Peyer's patch (tissue), 4 donors: ENCODE measurements at regions not wholly inside any gene's neighbourhood (a gene's known extent, or its start where the extent isn't known, plus 50 kb on each side); places are given as distances from the start of the nearest gene placed in this dataset.

Experiments
- POLR2A ChIP-seq, 2 donors: fragments of 450-650 bp; IDR thresholded peaks; one replicate each; pipeline ENCODE4 v1.5.1; 2017; ENCODE audit warnings: antibody characterized with exemption in 2 of 2, mild to moderate bottlenecking in 2 of 2, moderate library complexity in 2 of 2
- TF ChIP-seq, protein P1 (sequence below), 6 experiments: fragments of 450-650 bp in 4 of 6; fragments of 200-600 bp in 2 of 6; sonication (generic) in 1 of 6; IDR thresholded peaks; one replicate each; pipeline ENCODE4 v1.5.1; 2017 to 2019; ENCODE audit warnings: antibody characterized with exemption in 6 of 6, mild to moderate bottlenecking in 3 of 6, moderate library complexity in 1 of 6

DNA sequence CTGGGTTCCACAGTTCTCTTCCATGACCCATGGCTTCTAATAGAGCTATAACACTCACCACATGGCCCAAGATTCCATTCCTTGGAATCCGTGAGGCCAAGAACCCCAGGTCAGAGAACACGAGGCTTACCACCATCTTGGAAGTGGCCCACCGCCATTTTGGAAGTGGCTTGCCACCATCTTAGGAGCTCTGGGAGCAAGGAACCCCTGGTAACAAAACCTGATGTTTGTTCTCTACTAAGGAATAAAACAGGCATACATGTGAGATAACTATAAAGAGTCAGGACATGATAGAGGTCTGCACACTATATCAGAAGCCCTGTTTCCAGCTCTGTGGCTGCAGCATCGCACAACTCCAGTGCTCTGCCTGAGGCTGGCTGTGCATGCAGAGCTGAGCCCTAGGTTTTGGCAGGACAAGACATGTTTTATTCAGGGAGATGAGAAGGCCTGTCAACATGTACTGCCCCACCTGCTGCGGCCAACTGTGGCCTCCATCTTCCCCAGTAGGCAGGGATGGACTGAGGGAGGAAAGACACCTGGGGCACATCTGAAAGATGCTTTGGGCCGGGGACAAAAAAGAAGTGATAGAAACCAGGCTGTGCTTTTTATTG, 344.9 kb downstream of the DAD1 start:
- TF ChIP-seq, protein P1, sequence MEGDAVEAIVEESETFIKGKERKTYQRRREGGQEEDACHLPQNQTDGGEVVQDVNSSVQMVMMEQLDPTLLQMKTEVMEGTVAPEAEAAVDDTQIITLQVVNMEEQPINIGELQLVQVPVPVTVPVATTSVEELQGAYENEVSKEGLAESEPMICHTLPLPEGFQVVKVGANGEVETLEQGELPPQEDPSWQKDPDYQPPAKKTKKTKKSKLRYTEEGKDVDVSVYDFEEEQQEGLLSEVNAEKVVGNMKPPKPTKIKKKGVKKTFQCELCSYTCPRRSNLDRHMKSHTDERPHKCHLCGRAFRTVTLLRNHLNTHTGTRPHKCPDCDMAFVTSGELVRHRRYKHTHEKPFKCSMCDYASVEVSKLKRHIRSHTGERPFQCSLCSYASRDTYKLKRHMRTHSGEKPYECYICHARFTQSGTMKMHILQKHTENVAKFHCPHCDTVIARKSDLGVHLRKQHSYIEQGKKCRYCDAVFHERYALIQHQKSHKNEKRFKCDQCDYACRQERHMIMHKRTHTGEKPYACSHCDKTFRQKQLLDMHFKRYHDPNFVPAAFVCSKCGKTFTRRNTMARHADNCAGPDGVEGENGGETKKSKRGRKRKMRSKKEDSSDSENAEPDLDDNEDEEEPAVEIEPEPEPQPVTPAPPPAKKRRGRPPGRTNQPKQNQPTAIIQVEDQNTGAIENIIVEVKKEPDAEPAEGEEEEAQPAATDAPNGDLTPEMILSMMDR (IDR thresholded peaks at IDR 0.05) = no peak
- no peak for TF ChIP-seq POLR2A (IDR thresholded peaks at IDR 0.05)
